OCI-LY3 (cell line): ENCODE measurements at regions not wholly inside any gene's neighbourhood (a gene's known extent, or its start where the extent isn't known, plus 50 kb on each side); places are given as distances from the start of the nearest gene placed in this dataset.

Experiments
- H2AFZ ChIP-seq: fragments of 200-600, 300-600 bp; shearing (Covaris generic); 2 replicates; pipeline ENCODE4 v1.6.0; 2014; ENCODE audit warnings: antibody characterized with exemption, low read depth, low read length
- H3K27ac ChIP-seq: fragments of 200-600, 300-600 bp; sonication (generic); 2 replicates; pipeline ENCODE4 v1.5.1; 2014; ENCODE audit warnings: mild to moderate bottlenecking, low read length, moderate library complexity, mixed read lengths
- H3K27me3 ChIP-seq: fragments of 200-600, 300-600 bp; sonication (generic); 2 replicates; pipeline ENCODE4 v1.6.1; 2014; ENCODE audit warnings: low read depth, low read length, mixed read lengths
- H3K36me3 ChIP-seq: fragments of 200-600, 300-600 bp; sonication (generic); replicated peaks from 2 replicates; pipeline ENCODE3; 2014; ENCODE audit warnings: low read depth, low read length, mixed read lengths
- H3K4me1 ChIP-seq: fragments of 300-600, 200-600 bp; sonication (generic); 2 replicates; pipeline ENCODE4 v1.6.1; 2014; ENCODE audit warnings: low read length, mixed read lengths
- H3K4me2 ChIP-seq: fragments of 200-600, 300-600 bp; sonication (generic); 2 replicates; pipeline ENCODE4 v1.6.1; 2014; ENCODE audit warnings: low read length, mixed read lengths
- H3K4me3 ChIP-seq: fragments of 300-600, 200-600 bp; sonication (generic); 2 replicates; pipeline ENCODE4 v1.5.1; 2014; ENCODE audit warnings: antibody characterized with exemption, mild to moderate bottlenecking, low read length, moderate library complexity
- H3K79me2 ChIP-seq: fragments of 300-600, 200-600 bp; shearing (Covaris generic); 2 replicates; pipeline ENCODE4 v1.6.1; 2014; ENCODE audit warnings: mild to moderate bottlenecking, low read length, mixed read lengths
- H3K9ac ChIP-seq: fragments of 300-600, 200-600 bp; shearing (Covaris generic); 2 replicates; pipeline ENCODE4 v1.6.0; 2014; ENCODE audit warnings: mild to moderate bottlenecking, low read length, moderate library complexity
- H3K9me3 ChIP-seq: fragments of 200-600, 300-600 bp; shearing (Covaris generic); 2 replicates; pipeline ENCODE4 v1.6.1; 2014; ENCODE audit warnings: low read length, mixed read lengths; ENCODE audit not compliant: insufficient read depth
- H4K20me1 ChIP-seq: fragments of 200-600, 300-600 bp; sonication (generic); 2 replicates; pipeline ENCODE4 v1.6.1; 2016; ENCODE audit warnings: low read length, mixed read lengths; ENCODE audit not compliant: insufficient read depth
- EZH2phosphoT487 ChIP-seq: fragments of 200-600 bp; shearing (Covaris generic); IDR thresholded peaks from 2 replicates; pipeline ENCODE4 v1.6.1; 2018; ENCODE audit warnings: antibody characterized with exemption, mixed run types, low read depth
- TF ChIP-seq, protein P1 (sequence below): fragments of 200-600, 300-600 bp; sonication (generic); IDR thresholded peaks from 2 replicates; pipeline ENCODE4 v1.5.1; 2014; ENCODE audit warnings: antibody characterized with exemption, low read length, low read depth

DNA sequence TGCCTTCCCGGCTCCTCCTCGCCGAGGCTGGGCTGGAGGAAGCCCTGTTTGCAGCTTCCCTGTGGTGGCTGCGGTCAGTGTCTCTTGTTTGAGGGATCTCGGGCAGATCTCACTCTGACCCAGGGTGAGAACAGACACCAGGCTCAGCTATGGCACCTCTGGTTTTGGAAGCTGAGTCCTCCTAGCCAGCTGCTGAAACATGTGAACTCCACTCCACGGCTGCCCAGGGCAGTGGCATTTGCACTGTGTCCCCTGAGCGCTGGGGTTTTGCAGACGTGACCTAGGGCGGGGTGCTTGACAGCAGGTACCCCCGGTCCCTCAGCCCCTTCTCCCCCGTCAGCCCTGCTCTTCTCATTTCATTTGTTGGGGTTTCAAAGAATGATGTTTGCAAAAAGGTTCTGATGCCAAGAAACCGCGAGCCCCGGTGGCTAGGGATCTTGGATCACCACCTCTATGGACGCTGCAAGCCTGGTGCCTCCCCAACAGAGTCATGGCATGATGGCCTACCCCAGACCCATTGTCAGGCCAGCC lies 55.0 kb upstream of the DACT2 start:
- Histone ChIP-seq H2AFZ (no peak overlapping the region), H3K4me1 (no peaks in the 10 kb centered on the region), H3K9ac (no peak overlapping the region), H4K20me1 (no peaks in the 10 kb centered on the region), H3K79me2 (no peaks in the 10 kb centered on the region), H3K9me3 (no peaks in the 10 kb centered on the region), H3K36me3 (no peaks in the 10 kb centered on the region), H3K4me3 (no peak overlapping the region), H3K4me2 (no peak overlapping the region), H3K27me3 (no peaks in the 10 kb centered on the region), H3K27ac (no peak overlapping the region)
- TF ChIP-seq, protein P1, sequence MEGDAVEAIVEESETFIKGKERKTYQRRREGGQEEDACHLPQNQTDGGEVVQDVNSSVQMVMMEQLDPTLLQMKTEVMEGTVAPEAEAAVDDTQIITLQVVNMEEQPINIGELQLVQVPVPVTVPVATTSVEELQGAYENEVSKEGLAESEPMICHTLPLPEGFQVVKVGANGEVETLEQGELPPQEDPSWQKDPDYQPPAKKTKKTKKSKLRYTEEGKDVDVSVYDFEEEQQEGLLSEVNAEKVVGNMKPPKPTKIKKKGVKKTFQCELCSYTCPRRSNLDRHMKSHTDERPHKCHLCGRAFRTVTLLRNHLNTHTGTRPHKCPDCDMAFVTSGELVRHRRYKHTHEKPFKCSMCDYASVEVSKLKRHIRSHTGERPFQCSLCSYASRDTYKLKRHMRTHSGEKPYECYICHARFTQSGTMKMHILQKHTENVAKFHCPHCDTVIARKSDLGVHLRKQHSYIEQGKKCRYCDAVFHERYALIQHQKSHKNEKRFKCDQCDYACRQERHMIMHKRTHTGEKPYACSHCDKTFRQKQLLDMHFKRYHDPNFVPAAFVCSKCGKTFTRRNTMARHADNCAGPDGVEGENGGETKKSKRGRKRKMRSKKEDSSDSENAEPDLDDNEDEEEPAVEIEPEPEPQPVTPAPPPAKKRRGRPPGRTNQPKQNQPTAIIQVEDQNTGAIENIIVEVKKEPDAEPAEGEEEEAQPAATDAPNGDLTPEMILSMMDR: no peak

- H2AFZ ChIP-seq: no peak overlapping the region
- H3K36me3 ChIP-seq: no peaks in the 10 kb centered on the region
- H3K79me2 ChIP-seq: no peaks in the 10 kb centered on the region
- H3K4me1 ChIP-seq: no peaks in the 10 kb centered on the region
- H3K27me3 ChIP-seq: no peaks in the 10 kb centered on the region
- H3K9me3 ChIP-seq: no peaks in the 10 kb centered on the region
- no peak overlapping the region for H3K4me2 ChIP-seq
- H3K9ac ChIP-seq: no peak overlapping the region
- no peak overlapping the region for H3K27ac ChIP-seq
- TF ChIP-seq, protein P1: no peak
- TF ChIP-seq EZH2phosphoT487: no peak
- no peak overlapping the region for H3K4me3 ChIP-seq
- no peaks in the 10 kb centered on the region for H4K20me1 ChIP-seq
Observed at GRCh38 chr6:168376120-168376519, 56.5 kb upstream of the DACT2 start.

DNA sequence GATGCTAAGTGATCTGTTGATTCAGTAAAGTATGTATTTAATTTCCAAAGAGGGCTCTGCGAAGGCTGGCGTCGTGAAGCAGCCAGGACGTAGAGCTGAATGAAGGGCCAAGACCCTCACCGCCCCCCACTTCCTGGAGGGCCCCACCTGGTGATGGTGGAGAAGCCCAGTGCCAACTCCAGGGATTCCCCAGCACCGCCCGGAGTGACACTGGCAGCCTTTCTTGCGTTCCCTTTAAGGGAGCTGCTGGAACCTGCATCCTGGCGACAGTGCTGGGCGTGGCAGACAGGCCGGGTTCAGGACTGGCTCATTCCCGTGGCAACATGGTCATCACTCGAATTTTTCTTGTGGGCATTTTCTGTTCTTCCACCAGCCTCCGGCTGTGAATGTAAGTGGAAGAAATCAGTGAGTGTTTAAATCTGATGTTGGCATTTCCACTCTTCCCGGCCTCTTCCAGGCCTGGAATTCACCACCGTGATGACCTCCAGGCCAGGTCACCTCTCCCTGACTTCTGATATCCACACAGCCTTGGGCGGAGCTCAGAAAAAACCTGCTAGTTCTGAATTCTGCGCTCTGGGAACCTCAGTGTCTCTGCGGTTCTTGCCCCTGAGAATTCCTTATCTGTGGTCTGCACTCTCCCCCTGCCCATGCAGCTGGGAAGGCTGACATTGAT lies 57.4 kb upstream of the DACT2 start:
- no peaks in the 10 kb centered on the region for H3K27me3 ChIP-seq
- no peaks in the 10 kb centered on the region for H4K20me1 ChIP-seq
- H3K4me3 ChIP-seq: no peak overlapping the region

GRCh38 chr6:168377484-168377855 lies 57.9 kb upstream of the DACT2 start:
- no peaks in the 10 kb centered on the region for H3K36me3 ChIP-seq
- H3K9me3 ChIP-seq: no peaks in the 10 kb centered on the region
- H4K20me1 ChIP-seq: no peaks in the 10 kb centered on the region
- H3K27me3 ChIP-seq: no peaks in the 10 kb centered on the region
- no peak for TF ChIP-seq EZH2phosphoT487
- TF ChIP-seq, protein P1: no peak
- H3K4me1 ChIP-seq: no peaks in the 10 kb centered on the region
- H3K4me3 ChIP-seq: no peak overlapping the region
- no peaks in the 10 kb centered on the region for H3K79me2 ChIP-seq
- H3K4me2 ChIP-seq: no peak overlapping the region
- no peak overlapping the region for H2AFZ ChIP-seq
- H3K27ac ChIP-seq: no peak overlapping the region
- no peak overlapping the region for H3K9ac ChIP-seq

More for the DNA sequence above, 57.4 kb upstream of the DACT2 start:
- no peaks in the 10 kb centered on the region for H3K9me3 ChIP-seq
- no peaks in the 10 kb centered on the region for H3K79me2 ChIP-seq
- no peaks in the 10 kb centered on the region for H3K36me3 ChIP-seq
- no peaks in the 10 kb centered on the region for H3K4me1 ChIP-seq
- H3K4me2 ChIP-seq: no peak overlapping the region
- no peak overlapping the region for H3K9ac ChIP-seq
- TF ChIP-seq, protein P1: no peak
- TF ChIP-seq EZH2phosphoT487: no peak
- no peak overlapping the region for H2AFZ ChIP-seq
- no peak overlapping the region for H3K27ac ChIP-seq
